ENCODE measurements at regions not wholly inside any gene's neighbourhood (a gene's known extent, or its start where the extent isn't known, plus 50 kb on each side); places are given as distances from the start of the nearest gene placed in this dataset.
"Not testable (repeated sequence)": the region's sequence is repeated elsewhere in the genome, so short reads cannot be mapped to it uniquely, and the experiment has no call there.

- DNase-seq: no peak
These were observed 1224.1 kb upstream of the SEL1L start for GRCh38 chr14:82757776-82758175.

GRCh38 chr14:82759656-82760055, 1226.0 kb upstream of the SEL1L start:
- DNase-seq: no peak

- no peak for DNase-seq
These were observed 1232.5 kb upstream of the SEL1L start for GRCh38 chr14:82766123-82766522.

GRCh38 chr14:82766996-82767395, 1233.3 kb upstream of the SEL1L start:
- no peak for DNase-seq

GRCh38 chr14:82776958-82777357, 1243.3 kb upstream of the SEL1L start:
- DNase-seq: no peak

- DNase-seq: no peak
These were observed 1244.4 kb upstream of the SEL1L start for GRCh38 chr14:82778008-82778590.

GRCh38 chr14:82778601-82779000, 1244.9 kb upstream of the SEL1L start:
- DNase-seq: no peak

- no peak for DNase-seq
These were observed 1245.6 kb upstream of the SEL1L start for GRCh38 chr14:82779301-82779700.

- DNase-seq: no peak
These were observed 1252.3 kb upstream of the SEL1L start for GRCh38 chr14:82785756-82786482.

- no peak for DNase-seq
These were observed 1252.8 kb upstream of the SEL1L start for GRCh38 chr14:82786483-82786880.

- no peak for DNase-seq
These were observed 1262.4 kb upstream of the SEL1L start for GRCh38 chr14:82796086-82796485.

- no peak for DNase-seq
These were observed 1264.6 kb upstream of the SEL1L start for GRCh38 chr14:82798276-82798675.

GRCh38 chr14:82805892-82806825, 1272.5 kb upstream of the SEL1L start:
- no peak for DNase-seq

- DNase-seq: no peak
These were observed 1277.6 kb upstream of the SEL1L start for GRCh38 chr14:82811246-82811645.

GRCh38 chr14:82814339-82814738, 1280.7 kb upstream of the SEL1L start:
- DNase-seq: not testable (repeated sequence)

- no peak for DNase-seq
These were observed 1296.9 kb upstream of the SEL1L start for GRCh38 chr14:82830596-82830995.

- no peak for DNase-seq
These were observed 1302.8 kb upstream of the SEL1L start for GRCh38 chr14:82836256-82836950.

- no peak for DNase-seq
These were observed 1304.0 kb upstream of the SEL1L start for GRCh38 chr14:82837611-82838140.

- no peak for DNase-seq
These were observed 1316.9 kb upstream of the SEL1L start for GRCh38 chr14:82850576-82850975.

GRCh38 chr14:82854131-82854530, 1320.5 kb upstream of the SEL1L start:
- DNase-seq: no peak

- DNase-seq: no peak
These were observed 1321.2 kb upstream of the SEL1L start for GRCh38 chr14:82854901-82855300.

GRCh38 chr14:82855912-82856391, 1322.3 kb upstream of the SEL1L start:
- no peak for DNase-seq

- no peak for DNase-seq
These were observed 1327.7 kb upstream of the SEL1L start for GRCh38 chr14:82861313-82861712.

Measured in stimulated activated CD4-positive, alpha-beta T cell treated with anti-CD3 and anti-CD28 coated beads, Interleukin-2, amount 100 ng/mL, for 24 hours (primary cell).